ENCODE measurements at regions not wholly inside any gene's neighbourhood (a gene's known extent, or its start where the extent isn't known, plus 50 kb on each side); places are given as distances from the start of the nearest gene placed in this dataset.
"Not testable (repeated sequence)": the region's sequence is repeated elsewhere in the genome, so short reads cannot be mapped to it uniquely, and the experiment has no call there.

DNA sequence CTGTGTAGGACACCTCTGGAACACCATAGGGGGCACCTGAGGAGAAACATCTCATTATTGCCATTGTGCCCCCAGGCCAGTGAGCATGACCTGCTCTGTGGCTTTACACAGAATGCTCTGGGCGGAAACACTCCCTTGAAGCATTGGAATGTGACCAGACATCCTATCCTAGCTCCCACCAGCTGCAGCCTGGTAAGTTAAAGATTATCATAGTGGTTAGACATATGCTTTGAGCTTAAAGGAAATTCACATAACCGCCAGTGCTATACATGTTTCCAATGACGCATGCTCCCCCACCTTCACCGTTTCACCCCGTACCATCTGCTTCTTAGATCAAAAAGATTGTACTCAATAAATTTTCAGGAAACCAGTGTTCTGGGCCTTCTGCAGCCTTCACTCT, 217.7 kb upstream of the CENPE start:
- Histone ChIP-seq H3K36me3 (ENCODE audit: control insufficient read depth, insufficient read depth, low read length) (no peaks in the 10 kb centered on the region), H3K4me3 (ENCODE audit: extremely low read depth, insufficient read depth, low read length, poor library complexity, severe bottlenecking) (no peak overlapping the region), H3K27ac (ENCODE audit: low read depth, low read length, severe bottlenecking) (no peak overlapping the region), H3K4me1 (ENCODE audit: control insufficient read depth, insufficient read depth, low read length, poor library complexity, severe bottlenecking) (no peaks in the 10 kb centered on the region), H3K9me3 (ENCODE audit: control insufficient read depth, low read length) (no peaks in the 10 kb centered on the region)
- 82 to 97% methylated on average over 4 of the region's 5 CpGs for WGBS, 2 experiments (ENCODE audit: insufficient coverage in 2 of 2)

DNA sequence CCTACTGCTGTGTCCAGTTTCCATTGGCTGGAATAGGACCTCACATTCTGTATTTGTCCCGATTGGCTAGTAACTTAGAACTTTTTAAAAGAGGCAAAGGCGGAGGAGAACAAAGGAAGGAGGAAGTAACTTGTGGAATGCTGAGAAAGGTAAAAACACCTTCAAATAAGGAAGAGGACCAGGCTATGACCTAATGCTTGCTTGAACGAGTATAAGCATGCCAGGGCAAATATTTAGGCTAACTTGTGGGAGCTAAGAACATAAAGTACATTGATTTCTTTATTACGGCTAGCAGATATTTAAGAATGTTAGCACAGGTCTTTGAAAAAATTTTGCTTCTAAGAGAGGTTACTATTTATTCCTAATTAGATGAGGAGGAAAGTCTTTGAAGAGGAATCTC, 214.5 kb upstream of the CENPE start:
- WGBS, 2 experiments (ENCODE audit: insufficient coverage in 2 of 2): 73 to 79% methylated on average over 3 of the region's 4 CpGs
- not testable (repeated sequence) for H3K4me3 ChIP-seq (ENCODE audit: extremely low read depth, insufficient read depth, low read length, poor library complexity, severe bottlenecking); H3K9me3 ChIP-seq (ENCODE audit: control insufficient read depth, low read length); H3K4me1 ChIP-seq (ENCODE audit: control insufficient read depth, insufficient read depth, low read length, poor library complexity, severe bottlenecking); H3K36me3 ChIP-seq (ENCODE audit: control insufficient read depth, insufficient read depth, low read length); H3K27ac ChIP-seq (ENCODE audit: low read depth, low read length, severe bottlenecking)

DNA sequence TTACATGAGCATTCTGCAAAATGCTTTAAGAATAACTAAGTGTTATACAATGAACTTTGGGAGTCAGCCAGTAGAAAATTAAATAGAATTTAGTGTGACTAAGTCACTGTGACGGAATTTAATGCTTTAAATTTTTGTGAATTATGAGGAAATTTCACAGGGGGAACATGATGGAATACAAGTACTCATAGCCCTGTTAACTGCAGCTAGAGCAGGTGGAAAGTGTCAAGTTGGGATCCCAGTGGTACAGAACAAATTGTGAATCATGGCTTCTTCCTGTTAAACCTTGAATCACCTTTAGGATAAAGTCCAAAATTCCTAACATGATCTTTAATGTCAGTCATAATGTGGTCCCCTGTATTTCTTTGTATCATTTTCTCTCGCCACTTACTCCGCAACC, 212.2 kb upstream of the CENPE start:
- Histone ChIP-seq H3K4me1 (ENCODE audit: control insufficient read depth, insufficient read depth, low read length, poor library complexity, severe bottlenecking) (no peaks in the 10 kb centered on the region), H3K27ac (ENCODE audit: low read depth, low read length, severe bottlenecking) (no peak overlapping the region), H3K36me3 (ENCODE audit: control insufficient read depth, insufficient read depth, low read length) (no peaks in the 10 kb centered on the region), H3K9me3 (ENCODE audit: control insufficient read depth, low read length) (no peaks in the 10 kb centered on the region), H3K4me3 (ENCODE audit: extremely low read depth, insufficient read depth, low read length, poor library complexity, severe bottlenecking) (no peak overlapping the region)
- 80 to 83% methylated on average over 1 of the region's 3 CpGs for WGBS, 2 experiments (ENCODE audit: insufficient coverage in 2 of 2)

DNA sequence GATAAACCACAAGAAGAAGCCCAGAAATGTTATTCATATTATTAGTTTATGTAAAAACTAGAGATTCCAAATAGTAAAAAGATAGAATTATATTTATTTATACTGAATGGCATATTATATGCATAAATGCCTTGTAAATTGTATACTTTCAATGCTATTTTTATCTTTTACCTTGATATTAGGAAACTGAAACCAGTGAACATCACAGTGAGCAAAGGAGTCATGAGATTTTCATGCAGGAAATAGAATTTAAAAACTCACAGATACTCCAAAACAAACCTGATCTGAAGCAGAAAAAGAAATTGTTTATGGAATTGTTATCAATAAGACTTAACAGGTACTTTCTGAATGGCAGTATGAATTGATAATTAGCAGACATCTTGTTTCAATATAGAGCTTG, 207.3 kb upstream of the CENPE start:
- H3K36me3 ChIP-seq (ENCODE audit: control insufficient read depth, insufficient read depth, low read length): no peaks in the 10 kb centered on the region
- no peaks in the 10 kb centered on the region for H3K9me3 ChIP-seq (ENCODE audit: control insufficient read depth, low read length)
- H3K27ac ChIP-seq (ENCODE audit: low read depth, low read length, severe bottlenecking): no peak overlapping the region
- no peaks in the 10 kb centered on the region for H3K4me1 ChIP-seq (ENCODE audit: control insufficient read depth, insufficient read depth, low read length, poor library complexity, severe bottlenecking)
- H3K4me3 ChIP-seq (ENCODE audit: extremely low read depth, insufficient read depth, low read length, poor library complexity, severe bottlenecking): no peak overlapping the region

DNA sequence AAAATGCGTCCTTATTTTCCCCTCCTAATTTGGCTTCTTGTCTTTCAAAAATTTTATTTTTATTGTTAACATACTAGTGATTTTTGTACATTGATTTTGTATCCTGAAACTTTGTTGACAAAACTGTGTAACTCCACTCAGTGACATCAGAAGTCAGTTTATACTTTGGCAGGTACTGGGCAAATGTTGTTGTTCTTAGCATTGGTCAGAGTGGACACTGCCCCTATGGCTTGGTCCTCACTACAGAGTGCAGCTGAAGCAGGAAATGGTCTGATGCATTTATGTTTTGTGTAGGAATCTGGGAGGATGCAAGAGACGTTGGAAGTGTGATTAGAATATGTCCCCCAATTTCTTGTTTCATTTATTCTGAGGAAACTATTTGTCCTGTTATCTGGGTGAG, 205.5 kb upstream of the CENPE start:
- WGBS, 2 experiments (ENCODE audit: insufficient coverage in 2 of 2): no CpG with 5 or more reads among the region's 2 CpGs
- Histone ChIP-seq H3K9me3 (ENCODE audit: control insufficient read depth, low read length) (no peaks in the 10 kb centered on the region), H3K4me3 (ENCODE audit: extremely low read depth, insufficient read depth, low read length, poor library complexity, severe bottlenecking) (no peak overlapping the region)

GRCh38 chr4:103402198-103402597, 204.1 kb upstream of the CENPE start:
- H3K9me3 ChIP-seq (ENCODE audit: control insufficient read depth, low read length): no peaks in the 10 kb centered on the region
- no CpG with 5 or more reads among the region's 2 CpGs for WGBS, 2 experiments (ENCODE audit: insufficient coverage in 2 of 2)
- H3K4me1 ChIP-seq (ENCODE audit: control insufficient read depth, insufficient read depth, low read length, poor library complexity, severe bottlenecking): no peaks in the 10 kb centered on the region
- no peak overlapping the region for H3K4me3 ChIP-seq (ENCODE audit: extremely low read depth, insufficient read depth, low read length, poor library complexity, severe bottlenecking)
- H3K36me3 ChIP-seq (ENCODE audit: control insufficient read depth, insufficient read depth, low read length): no peaks in the 10 kb centered on the region
- H3K27ac ChIP-seq (ENCODE audit: low read depth, low read length, severe bottlenecking): no peak overlapping the region

More for the DNA sequence above, 205.5 kb upstream of the CENPE start:
- H3K27ac ChIP-seq (ENCODE audit: low read depth, low read length, severe bottlenecking): no peak overlapping the region
- no peaks in the 10 kb centered on the region for H3K4me1 ChIP-seq (ENCODE audit: control insufficient read depth, insufficient read depth, low read length, poor library complexity, severe bottlenecking)
- H3K36me3 ChIP-seq (ENCODE audit: control insufficient read depth, insufficient read depth, low read length): no peaks in the 10 kb centered on the region

- no peaks in the 10 kb centered on the region for H3K4me1 ChIP-seq (ENCODE audit: control insufficient read depth, insufficient read depth, low read length, poor library complexity, severe bottlenecking)
- H3K36me3 ChIP-seq (ENCODE audit: control insufficient read depth, insufficient read depth, low read length): no peaks in the 10 kb centered on the region
- WGBS, 2 experiments (ENCODE audit: insufficient coverage in 2 of 2): no CpG with 5 or more reads among the region's 1 CpG
These were observed 202.3 kb upstream of the CENPE start for GRCh38 chr4:103400405-103400804.

GRCh38 chr4:103397541-103397940, 199.4 kb upstream of the CENPE start:
- Histone ChIP-seq H3K4me3 (ENCODE audit: extremely low read depth, insufficient read depth, low read length, poor library complexity, severe bottlenecking) (no peak overlapping the region), H3K27ac (ENCODE audit: low read depth, low read length, severe bottlenecking) (no peak overlapping the region), H3K9me3 (ENCODE audit: control insufficient read depth, low read length) (no peaks in the 10 kb centered on the region), H3K4me1 (ENCODE audit: control insufficient read depth, insufficient read depth, low read length, poor library complexity, severe bottlenecking) (no peaks in the 10 kb centered on the region), H3K36me3 (ENCODE audit: control insufficient read depth, insufficient read depth, low read length) (no peaks in the 10 kb centered on the region)
- 64% methylated on average over 1 of the region's 1 CpG; no CpG with 5 or more reads in 1 of the 2 experiments for WGBS, 2 experiments (ENCODE audit: insufficient coverage in 2 of 2)

More at GRCh38 chr4:103400405-103400804, 202.3 kb upstream of the CENPE start:
- no peaks in the 10 kb centered on the region for H3K9me3 ChIP-seq (ENCODE audit: control insufficient read depth, low read length)
- no peak overlapping the region for H3K27ac ChIP-seq (ENCODE audit: low read depth, low read length, severe bottlenecking)
- no peak overlapping the region for H3K4me3 ChIP-seq (ENCODE audit: extremely low read depth, insufficient read depth, low read length, poor library complexity, severe bottlenecking)

DNA sequence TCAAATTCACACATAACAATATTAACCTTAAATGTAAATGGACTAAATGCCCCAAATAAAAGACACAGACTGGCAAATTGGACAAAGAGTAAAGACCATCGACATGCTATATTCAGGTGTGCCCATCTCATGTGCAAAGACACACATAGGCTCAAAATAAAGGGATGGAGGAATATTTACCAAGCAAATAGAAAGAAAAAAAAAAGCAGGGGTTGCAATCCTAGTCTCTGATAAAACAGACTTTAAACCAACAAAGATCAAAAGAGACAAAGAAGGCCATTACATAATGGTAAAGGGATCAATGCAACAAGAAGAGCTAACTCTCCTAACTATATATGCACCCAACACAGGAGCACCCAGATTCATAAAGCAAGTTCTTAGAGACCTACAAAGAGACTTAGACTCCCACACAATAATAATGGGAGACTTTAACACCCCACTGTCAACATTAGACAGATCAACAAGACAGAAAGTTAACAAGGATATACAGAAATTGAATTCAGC, 189.4 kb upstream of the CENPE start:
- not testable (repeated sequence) for H3K36me3 ChIP-seq (ENCODE audit: control insufficient read depth, insufficient read depth, low read length); H3K9me3 ChIP-seq (ENCODE audit: control insufficient read depth, low read length); H3K4me3 ChIP-seq (ENCODE audit: extremely low read depth, insufficient read depth, low read length, poor library complexity, severe bottlenecking); H3K4me1 ChIP-seq (ENCODE audit: control insufficient read depth, insufficient read depth, low read length, poor library complexity, severe bottlenecking); H3K27ac ChIP-seq (ENCODE audit: low read depth, low read length, severe bottlenecking)
- WGBS, 2 experiments (ENCODE audit: insufficient coverage in 2 of 2): no CpG with 5 or more reads among the region's 1 CpG

- H3K4me1 ChIP-seq (ENCODE audit: control insufficient read depth, insufficient read depth, low read length, poor library complexity, severe bottlenecking); H3K27ac ChIP-seq (ENCODE audit: low read depth, low read length, severe bottlenecking); H3K36me3 ChIP-seq (ENCODE audit: control insufficient read depth, insufficient read depth, low read length); H3K4me3 ChIP-seq (ENCODE audit: extremely low read depth, insufficient read depth, low read length, poor library complexity, severe bottlenecking); H3K9me3 ChIP-seq (ENCODE audit: control insufficient read depth, low read length): not testable (repeated sequence)
- WGBS, 2 experiments (ENCODE audit: insufficient coverage in 2 of 2): 71 to 88% methylated on average over 1 of the region's 2 CpGs
These were observed 187.4 kb upstream of the CENPE start for GRCh38 chr4:103385565-103385964.

DNA sequence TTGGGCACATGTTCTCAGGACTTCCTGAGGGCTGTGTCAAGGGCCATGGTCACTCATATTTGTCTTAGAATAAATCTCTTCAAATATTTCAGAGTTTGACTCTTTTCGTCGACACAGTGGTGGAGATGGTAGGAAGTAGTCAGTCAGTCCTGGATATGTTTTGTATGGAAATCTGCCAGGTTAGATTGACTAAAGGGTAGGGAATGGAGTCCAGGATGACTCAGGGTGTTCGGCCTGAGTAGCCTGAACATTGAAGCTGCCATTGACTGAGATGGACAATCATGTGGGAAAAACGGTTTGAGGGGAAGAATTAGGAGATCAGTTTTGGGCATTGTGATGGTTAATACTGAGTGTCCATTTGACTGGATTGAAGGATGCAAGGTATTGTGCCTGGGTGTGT, 177.1 kb upstream of the CENPE start:
- H3K4me3 ChIP-seq (ENCODE audit: extremely low read depth, insufficient read depth, low read length, poor library complexity, severe bottlenecking): no peak overlapping the region
- no peaks in the 10 kb centered on the region for H3K9me3 ChIP-seq (ENCODE audit: control insufficient read depth, low read length)
- no peak overlapping the region for H3K27ac ChIP-seq (ENCODE audit: low read depth, low read length, severe bottlenecking)
- 89% methylated on average over 4 of the region's 4 CpGs for WGBS, 2 experiments (ENCODE audit: insufficient coverage in 2 of 2)
- no peaks in the 10 kb centered on the region for H3K36me3 ChIP-seq (ENCODE audit: control insufficient read depth, insufficient read depth, low read length)
- H3K4me1 ChIP-seq (ENCODE audit: control insufficient read depth, insufficient read depth, low read length, poor library complexity, severe bottlenecking): no peaks in the 10 kb centered on the region

DNA sequence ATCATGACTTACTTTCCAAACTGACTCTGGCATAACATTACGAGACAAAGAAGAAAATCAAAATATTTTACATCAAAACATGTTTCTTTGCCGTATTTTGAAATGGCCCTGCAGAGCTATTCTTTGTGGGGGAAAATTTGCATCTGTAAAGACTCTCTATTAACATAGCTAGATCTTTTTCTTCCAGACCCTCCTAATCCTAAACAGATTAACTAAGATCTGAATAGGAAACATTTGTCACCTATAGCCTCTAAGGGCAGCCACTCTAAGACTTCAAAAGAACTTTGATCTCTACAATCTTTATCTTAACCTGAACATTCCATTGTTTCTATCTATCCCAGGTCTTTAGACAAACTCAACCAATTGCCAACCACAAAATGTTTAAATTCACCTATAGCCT, 176.6 kb upstream of the CENPE start:
- no peaks in the 10 kb centered on the region for H3K36me3 ChIP-seq (ENCODE audit: control insufficient read depth, insufficient read depth, low read length)
- H3K9me3 ChIP-seq (ENCODE audit: control insufficient read depth, low read length): no peaks in the 10 kb centered on the region
- no peak overlapping the region for H3K4me3 ChIP-seq (ENCODE audit: extremely low read depth, insufficient read depth, low read length, poor library complexity, severe bottlenecking)
- H3K4me1 ChIP-seq (ENCODE audit: control insufficient read depth, insufficient read depth, low read length, poor library complexity, severe bottlenecking): no peaks in the 10 kb centered on the region
- WGBS, 2 experiments (ENCODE audit: insufficient coverage in 2 of 2): no CpG with 5 or more reads among the region's 2 CpGs
- no peak overlapping the region for H3K27ac ChIP-seq (ENCODE audit: low read depth, low read length, severe bottlenecking)
